HG03159 (cell line): ENCODE measurements at regions not wholly inside any gene's neighbourhood (a gene's known extent, or its start where the extent isn't known, plus 50 kb on each side); places are given as distances from the start of the nearest gene placed in this dataset.

Experiments
- ATAC-seq: cut with Tn5 transposase; IDR thresholded peaks from one replicate; pipeline ENCODE4 v1.9.1; 2021; ENCODE audit warnings: mild to moderate bottlenecking, moderate library complexity; ENCODE audit not compliant: unreplicated experiment

DNA sequence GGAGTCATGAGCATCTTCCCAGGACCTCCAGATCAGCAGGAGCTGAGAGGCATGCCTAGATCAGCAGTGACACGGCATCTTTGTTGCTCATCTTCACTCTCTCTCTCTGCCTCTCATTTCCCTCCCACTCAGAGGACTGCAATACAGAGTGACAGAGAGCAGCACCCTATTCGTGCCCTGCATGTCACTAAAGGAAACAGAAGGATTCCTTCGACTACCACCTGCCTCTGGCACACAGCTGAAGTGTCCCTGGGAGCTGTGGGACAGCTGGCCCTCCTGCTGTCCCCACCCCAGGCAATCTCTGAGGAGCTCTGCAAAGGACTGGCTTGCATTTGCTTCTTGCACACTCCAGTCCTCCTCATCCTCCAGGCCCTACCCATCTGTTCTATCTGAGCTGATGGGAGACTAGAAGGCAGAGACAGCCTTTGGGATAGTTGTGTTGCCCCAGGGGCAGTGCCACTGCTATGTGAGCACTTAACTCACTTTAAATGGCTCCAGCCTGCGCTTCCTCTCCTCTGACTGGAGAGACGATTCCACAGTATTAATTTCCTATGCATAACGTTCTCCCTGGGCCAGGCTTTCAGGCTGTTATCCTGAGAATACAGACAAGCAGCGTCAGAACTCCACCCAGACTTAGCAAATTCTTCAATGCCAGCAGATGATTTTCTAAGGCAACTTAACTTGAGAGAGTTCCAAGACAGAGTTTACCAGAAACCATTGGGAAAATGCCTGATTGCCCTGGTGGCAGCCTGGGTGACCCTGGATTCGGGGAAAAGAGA lies 167.6 kb upstream of the MAP1B start:
- ATAC-seq, result no peak

DNA sequence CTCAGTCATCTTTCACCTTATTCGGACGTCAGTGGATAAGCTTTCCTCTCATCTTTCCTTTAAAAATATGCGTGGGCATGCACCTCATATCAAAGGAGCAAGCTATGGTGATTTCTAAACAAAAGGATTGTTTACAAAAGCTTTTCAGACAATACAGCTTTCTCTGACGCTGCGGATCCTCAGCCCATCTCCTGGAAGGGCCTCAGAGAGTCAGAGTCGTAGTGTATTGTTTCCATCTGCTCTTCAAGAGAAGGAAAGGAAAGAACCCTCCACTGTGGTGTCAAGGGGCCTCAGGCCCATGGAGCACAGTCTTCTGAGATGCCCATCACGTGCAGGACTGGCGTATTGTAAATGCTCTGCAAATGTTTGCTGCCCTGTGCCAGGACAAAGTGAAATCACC lies 163.4 kb upstream of the MAP1B start:
- ATAC-seq, result no peak

DNA sequence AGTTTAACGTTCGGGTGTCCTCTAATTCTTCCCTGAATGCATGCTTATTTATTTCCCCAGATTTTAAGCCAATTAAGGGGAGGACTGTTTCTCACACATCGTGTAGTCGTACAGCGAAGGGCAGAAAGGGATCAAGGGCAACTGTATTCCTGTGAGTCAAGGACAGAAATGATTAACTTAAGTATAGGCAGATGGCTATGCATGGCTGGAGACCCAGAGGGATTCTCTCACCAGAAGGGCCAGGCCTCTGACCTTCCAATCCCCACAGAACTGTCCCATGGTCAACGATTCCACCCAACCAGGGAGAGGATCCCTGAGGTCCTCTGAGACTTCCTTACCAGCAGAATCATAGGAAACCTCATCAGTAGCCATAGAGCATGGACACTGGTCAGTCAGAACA lies 161.8 kb upstream of the MAP1B start:
- ATAC-seq, result no peak

DNA sequence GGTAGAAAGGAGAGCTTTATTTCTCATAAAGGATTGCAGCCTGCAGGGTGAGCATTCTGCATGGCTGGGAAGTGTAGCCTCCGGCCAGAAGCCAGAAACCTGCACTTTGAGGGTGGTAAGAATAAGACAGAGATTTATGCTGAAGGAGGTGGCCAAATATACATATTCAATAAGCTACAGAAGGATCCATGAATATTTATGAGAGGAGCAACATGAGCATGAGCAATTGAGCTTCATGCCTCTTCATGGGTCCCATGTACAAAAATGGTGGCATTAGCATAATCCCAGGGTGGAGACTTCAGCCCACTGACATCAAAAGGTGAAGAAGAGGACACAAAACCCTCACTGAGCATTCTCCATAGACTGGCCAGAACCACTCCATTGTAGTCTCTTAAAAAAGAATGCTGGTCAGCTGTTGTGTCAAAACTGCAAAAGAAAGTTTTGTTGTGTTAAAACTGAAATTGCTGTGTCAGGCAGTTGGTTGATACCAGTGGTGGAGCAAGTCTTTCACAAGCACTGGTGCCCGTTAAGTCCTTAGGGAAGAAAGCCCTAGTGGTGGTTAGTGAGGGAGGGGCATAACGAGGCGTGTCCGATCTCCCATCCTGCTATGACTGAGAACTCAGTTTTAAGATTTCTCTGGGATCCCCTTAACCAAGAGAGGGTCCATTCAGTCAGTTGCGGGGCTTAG lies 160.8 kb upstream of the MAP1B start:
- ATAC-seq, result no peak

GRCh38 chr5:71948206-71948605 lies 159.1 kb upstream of the MAP1B start:
- no peak for ATAC-seq

DNA sequence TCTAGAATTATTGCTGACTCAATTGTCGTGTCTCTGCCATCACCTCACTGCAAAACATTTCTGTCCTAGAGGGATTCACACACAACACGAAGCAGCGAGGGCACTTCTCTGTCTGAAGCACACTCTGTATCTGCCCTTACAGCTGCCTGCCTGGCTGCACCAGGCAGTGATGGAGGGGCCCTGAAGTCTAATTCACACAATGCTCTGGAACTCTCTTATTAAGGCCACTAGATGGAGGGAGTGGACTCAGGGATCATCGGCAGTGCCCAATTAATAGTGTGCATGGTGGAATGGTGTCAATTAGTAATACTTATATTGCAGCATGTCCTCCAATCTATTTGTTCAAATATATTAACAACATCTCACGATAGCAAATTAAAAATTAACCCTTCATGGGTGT lies 157.5 kb upstream of the MAP1B start:
- no peak for ATAC-seq

DNA sequence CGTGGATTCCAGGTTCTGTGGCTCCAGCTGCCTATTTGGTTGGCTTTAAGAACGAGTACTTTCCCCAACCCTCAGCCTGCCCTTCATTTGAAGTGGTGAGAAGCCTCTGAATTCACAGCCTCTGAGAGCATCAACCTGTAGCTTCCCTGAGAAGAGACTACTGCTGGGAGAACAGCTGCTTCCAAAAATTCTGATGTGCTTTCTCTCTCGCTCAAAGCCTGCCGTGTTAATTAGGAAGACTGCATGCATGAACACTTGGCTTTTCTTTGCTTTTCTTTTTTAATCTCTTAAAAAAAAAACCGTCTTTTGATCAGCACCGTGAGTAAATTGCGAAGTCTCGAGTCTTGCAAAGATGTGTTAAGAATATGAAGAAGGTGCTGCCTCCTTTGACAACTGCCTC lies 153.4 kb upstream of the MAP1B start:
- no peak for ATAC-seq

DNA sequence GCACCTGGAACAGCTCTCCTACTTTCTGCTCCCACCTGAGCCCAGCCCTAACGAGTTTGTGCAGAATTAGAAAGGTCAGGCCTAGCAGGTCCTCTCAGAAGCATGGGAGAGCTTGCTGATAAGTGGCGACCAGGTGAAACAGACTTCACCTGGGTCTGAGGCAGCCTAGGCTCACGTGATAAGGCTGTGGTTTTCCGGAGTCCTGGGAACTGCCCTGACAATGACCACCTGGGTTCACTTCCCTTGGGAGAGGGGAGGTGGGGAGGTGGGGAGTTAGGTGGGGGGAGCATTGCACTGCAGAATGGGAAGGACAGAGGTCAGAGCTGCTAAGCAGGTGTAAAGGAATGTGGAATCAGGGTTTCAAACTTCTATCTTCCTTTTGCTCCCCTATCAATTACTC lies 152.9 kb upstream of the MAP1B start:
- no peak for ATAC-seq

GRCh38 chr5:71955723-71956122 lies 151.6 kb upstream of the MAP1B start:
- no peak for ATAC-seq

DNA sequence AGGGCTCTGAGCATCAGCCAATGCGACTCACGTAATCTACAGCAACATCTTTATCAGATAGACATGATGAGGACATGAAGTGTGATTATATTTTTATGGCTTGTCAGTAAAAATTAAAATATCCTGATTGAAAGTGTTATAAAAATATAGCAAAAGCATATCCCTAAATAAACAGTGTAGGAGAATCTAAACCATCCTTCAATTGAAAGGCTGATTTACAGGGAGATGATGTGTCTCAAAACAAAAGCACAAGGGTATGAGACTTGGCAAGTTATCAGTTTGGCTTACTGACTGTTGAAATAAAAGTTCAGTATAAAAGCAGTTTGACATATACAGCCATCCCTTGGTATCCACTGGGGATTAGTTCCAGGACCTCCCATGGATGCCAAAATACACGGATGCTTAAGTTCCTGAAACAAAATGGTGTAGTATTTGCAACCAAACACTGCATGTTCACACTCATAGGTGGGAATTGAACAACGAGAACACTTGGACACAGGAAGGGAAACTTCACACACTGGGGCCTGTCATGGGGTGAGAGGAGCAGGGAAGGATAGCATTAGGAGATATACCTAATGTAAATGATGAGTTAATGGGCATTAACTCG lies 149.9 kb upstream of the MAP1B start:
- no peak for ATAC-seq

- no peak for ATAC-seq
Observed at GRCh38 chr5:71960195-71960594, 147.1 kb upstream of the MAP1B start.

GRCh38 chr5:71961786-71962185 lies 145.5 kb upstream of the MAP1B start:
- ATAC-seq, result no peak

DNA sequence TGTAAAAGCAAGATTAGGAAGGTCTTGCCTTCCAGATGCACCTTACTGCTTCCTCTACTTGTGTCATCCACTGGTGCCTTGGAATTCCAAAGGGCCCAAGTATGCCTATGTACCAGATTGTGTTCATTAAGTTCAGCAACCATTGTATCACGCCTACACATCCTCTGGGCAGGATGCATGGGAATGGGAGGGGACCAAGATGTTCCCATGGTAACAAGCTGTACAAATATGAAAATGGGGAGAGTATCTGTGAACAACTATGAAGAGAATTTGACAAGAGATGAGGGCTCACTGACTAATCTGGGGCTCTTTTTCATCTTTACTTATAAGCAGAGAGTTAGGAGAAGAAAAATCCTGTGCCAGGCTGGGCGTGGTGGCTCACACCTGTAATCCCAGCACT lies 137.8 kb upstream of the MAP1B start:
- no peak for ATAC-seq

- no peak for ATAC-seq
Observed at GRCh38 chr5:71971862-71972261, 135.4 kb upstream of the MAP1B start.

- ATAC-seq, result no peak
Observed at GRCh38 chr5:71972777-71973473, 134.3 kb upstream of the MAP1B start.

DNA sequence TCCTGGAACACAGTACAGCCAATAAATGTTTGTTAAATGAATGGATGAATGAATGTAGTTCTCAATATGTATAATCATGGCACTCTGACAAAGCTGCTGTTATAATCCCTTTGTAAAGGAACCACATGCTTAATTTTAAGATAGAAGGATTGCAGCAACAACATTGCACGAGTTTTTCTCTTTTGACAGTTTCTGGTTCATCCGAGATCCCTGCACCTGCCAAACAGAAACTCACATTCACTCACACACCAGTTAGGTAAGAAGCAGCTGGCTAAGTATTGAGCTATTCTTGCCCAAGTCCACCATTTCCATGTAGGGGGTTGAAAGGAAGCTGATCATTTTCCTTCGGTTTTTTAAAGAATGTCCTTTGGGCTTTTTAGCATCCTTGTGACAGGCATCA lies 133.7 kb upstream of the MAP1B start:
- ATAC-seq, result no peak

GRCh38 chr5:71974165-71974564 lies 133.1 kb upstream of the MAP1B start:
- ATAC-seq, result no peak

GRCh38 chr5:71974622-71975021 lies 132.7 kb upstream of the MAP1B start:
- ATAC-seq, result no peak

DNA sequence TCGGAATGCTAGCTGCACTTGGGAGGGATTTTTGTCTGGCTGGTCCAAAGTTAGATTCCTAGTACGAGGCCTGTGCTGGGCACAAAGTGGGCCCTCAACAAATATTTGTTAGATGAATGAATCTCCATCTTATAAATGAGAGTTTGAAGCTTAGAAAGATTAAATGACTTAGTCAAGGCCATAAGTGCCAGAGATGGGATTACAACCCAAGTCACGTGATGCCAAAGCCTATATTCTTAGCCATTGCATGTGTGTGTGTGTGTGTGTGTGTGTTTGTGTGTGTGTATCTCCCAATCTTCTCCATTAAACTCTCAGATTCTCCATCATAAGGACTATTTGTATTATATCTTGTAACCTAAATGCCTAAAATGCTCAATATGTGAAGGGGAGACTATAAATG lies 130.8 kb upstream of the MAP1B start:
- no peak for ATAC-seq

DNA sequence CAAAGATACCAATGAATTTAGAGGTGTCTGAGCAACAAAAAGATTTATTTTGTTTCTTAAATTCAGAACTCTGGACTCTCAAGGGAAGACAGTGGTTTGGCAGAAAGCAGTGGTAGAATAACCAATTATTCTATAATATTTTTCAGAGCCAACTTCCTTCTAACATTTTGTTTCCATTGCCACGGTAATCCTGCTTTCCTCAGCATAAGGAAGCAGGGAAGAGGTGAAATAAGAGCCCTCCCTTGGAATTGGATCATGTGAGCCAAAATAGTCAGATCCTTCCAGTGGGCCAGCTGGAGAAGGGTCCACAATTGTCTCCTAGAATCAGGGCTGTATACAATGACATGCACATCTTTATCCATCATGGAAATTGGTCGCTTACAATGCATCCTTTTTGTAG lies 130.0 kb upstream of the MAP1B start:
- ATAC-seq, result no peak

GRCh38 chr5:71978216-71978615 lies 129.1 kb upstream of the MAP1B start:
- ATAC-seq, result no peak
